ENCODE measurements at regions not wholly inside any gene's neighbourhood (a gene's known extent, or its start where the extent isn't known, plus 50 kb on each side); places are given as distances from the start of the nearest gene placed in this dataset.

GRCh38 chr15:36335659-36336058 is 243.8 kb upstream of the CDIN1 start:
- TF ChIP-seq CTCF (IDR thresholded peaks at IDR 0.05; ENCODE audit: borderline replicate concordance, extremely low read depth, low read length, poor library complexity, severe bottlenecking) (no peak), EZH2 (IDR thresholded peaks at IDR 0.05; ENCODE audit: borderline replicate concordance, low read depth, low read length, severe bottlenecking) (no peak)

All from DND-41 (cell line).